ENCODE measurements at regions not wholly inside any gene's neighbourhood (a gene's known extent, or its start where the extent isn't known, plus 50 kb on each side); places are given as distances from the start of the nearest gene placed in this dataset.

DNA sequence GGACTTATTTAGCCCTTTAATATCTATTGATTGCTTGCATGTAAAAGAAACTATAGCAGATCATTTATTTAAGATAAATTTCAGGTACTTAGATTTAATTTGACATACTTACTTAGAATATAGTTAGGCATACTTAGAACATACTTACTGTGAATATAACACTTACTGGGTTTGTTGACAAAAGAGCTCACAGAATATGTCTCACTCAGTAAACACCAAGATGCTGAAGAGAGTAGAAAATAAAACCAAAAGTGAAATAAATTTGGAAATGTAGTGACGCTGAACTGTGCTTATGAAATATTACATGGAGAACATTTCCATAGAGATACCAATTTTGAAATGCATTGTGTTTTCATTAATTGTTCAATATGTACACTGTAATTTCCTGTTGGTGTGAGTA lies 615.4 kb upstream of the MAN1A1 start:
- 100% methylated on average over 1 of the region's 1 CpG; no CpG with 5 or more reads in 1 of the 2 experiments for WGBS, 2 experiments (ENCODE audit: extremely low coverage in 1 of 2, insufficient coverage in 1 of 2, insufficient read length in 1 of 2, insufficient replicate concordance in 2 of 2, low coverage in 1 of 2, low lambda C conversion rate in 2 of 2, missing lambda C conversion rate in 1 of 2)
- no peak for FAIRE-seq
- TF ChIP-seq, protein P1, sequence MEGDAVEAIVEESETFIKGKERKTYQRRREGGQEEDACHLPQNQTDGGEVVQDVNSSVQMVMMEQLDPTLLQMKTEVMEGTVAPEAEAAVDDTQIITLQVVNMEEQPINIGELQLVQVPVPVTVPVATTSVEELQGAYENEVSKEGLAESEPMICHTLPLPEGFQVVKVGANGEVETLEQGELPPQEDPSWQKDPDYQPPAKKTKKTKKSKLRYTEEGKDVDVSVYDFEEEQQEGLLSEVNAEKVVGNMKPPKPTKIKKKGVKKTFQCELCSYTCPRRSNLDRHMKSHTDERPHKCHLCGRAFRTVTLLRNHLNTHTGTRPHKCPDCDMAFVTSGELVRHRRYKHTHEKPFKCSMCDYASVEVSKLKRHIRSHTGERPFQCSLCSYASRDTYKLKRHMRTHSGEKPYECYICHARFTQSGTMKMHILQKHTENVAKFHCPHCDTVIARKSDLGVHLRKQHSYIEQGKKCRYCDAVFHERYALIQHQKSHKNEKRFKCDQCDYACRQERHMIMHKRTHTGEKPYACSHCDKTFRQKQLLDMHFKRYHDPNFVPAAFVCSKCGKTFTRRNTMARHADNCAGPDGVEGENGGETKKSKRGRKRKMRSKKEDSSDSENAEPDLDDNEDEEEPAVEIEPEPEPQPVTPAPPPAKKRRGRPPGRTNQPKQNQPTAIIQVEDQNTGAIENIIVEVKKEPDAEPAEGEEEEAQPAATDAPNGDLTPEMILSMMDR (IDR thresholded peaks at IDR 0.05; ENCODE audit: control extremely low read depth in 1 of 3, insufficient read depth in 1 of 3, low read depth in 1 of 3, low read length in 3 of 3) = no peak
- no peak for TF ChIP-seq HDAC2 (IDR thresholded peaks at IDR 0.05; ENCODE audit: borderline replicate concordance in 1 of 2, low read depth in 2 of 2, low read length in 2 of 2)
- no peak for TF ChIP-seq CEBPB (IDR thresholded peaks at IDR 0.05; ENCODE audit: low read depth, low read length)
- TF ChIP-seq SP1 (IDR thresholded peaks at IDR 0.05; ENCODE audit: low read depth, low read length) = no peak
- TF ChIP-seq RAD21 (IDR thresholded peaks at IDR 0.05 in 1 of 2, conservative IDR thresholded peaks at IDR 0.05 in 1 of 2; ENCODE audit: low read depth in 2 of 2, low read length in 2 of 2) = no peak
- TF ChIP-seq NANOG (IDR thresholded peaks at IDR 0.05; ENCODE audit: insufficient read depth, low read depth, low read length, poor library complexity, severe bottlenecking) = no peak
- TF ChIP-seq BRCA1 (IDR thresholded peaks at IDR 0.05; ENCODE audit: low read depth, low read length) = no peak
- TF ChIP-seq BACH1 (IDR thresholded peaks at IDR 0.05; ENCODE audit: low read length) = no peak
- no peak for TF ChIP-seq TAF1 (IDR thresholded peaks at IDR 0.05; ENCODE audit: low read depth, low read length)
- TF ChIP-seq KDM5A (IDR thresholded peaks at IDR 0.05; ENCODE audit: low read length) = no peak
- TF ChIP-seq, protein P2, sequence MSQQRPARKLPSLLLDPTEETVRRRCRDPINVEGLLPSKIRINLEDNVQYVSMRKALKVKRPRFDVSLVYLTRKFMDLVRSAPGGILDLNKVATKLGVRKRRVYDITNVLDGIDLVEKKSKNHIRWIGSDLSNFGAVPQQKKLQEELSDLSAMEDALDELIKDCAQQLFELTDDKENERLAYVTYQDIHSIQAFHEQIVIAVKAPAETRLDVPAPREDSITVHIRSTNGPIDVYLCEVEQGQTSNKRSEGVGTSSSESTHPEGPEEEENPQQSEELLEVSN (IDR thresholded peaks at IDR 0.05) = no peak

More for the DNA sequence above, 615.4 kb upstream of the MAN1A1 start:
- Histone ChIP-seq H3K4me2 (ENCODE audit: insufficient read depth in 1 of 2, low read depth in 2 of 2, low read length in 2 of 2) (no peak overlapping the region), H3K79me1 (ENCODE audit: low read depth, low read length) (no peaks in the 10 kb centered on the region), H2BK15ac (ENCODE audit: low read length) (no peak overlapping the region), H3K23ac (ENCODE audit: insufficient read length) (no peak overlapping the region), H4K20me1 (replicated peaks in 1 of 2; ENCODE audit: control insufficient read depth in 1 of 2, insufficient read depth in 2 of 2, low read length in 2 of 2) (no peaks in the 10 kb centered on the region), H3K56ac (replicated peaks; ENCODE audit: insufficient read length, low read depth, low read length) (no peak overlapping the region), H3K23me2 (ENCODE audit: low read depth, low read length) (no peaks in the 10 kb centered on the region), H2BK5ac (ENCODE audit: low read depth, low read length) (no peak overlapping the region), H3K4me1 (replicated peaks in 1 of 4; ENCODE audit: control insufficient read depth in 3 of 4, insufficient read depth in 4 of 4, low read length in 3 of 4) (peaks cover 0 to 1% (median under 1%) of the 10 kb centered on the region in 4 experiments; a peak in 1 of 7 replicates), H2BK20ac (ENCODE audit: low read length) (no peak overlapping the region), H3K9me3 (ENCODE audit: insufficient read depth in 2 of 2, low read depth in 1 of 2, low read length in 1 of 2) (no peaks in the 10 kb centered on the region), H2BK12ac (ENCODE audit: low read depth, low read length) (no peak overlapping the region), H3K36me3 (ENCODE audit: control insufficient read depth in 2 of 4, insufficient read depth in 4 of 4, low read length in 3 of 4) (no peaks in the 10 kb centered on the region), H3K27ac (ENCODE audit: low read depth, low read length) (no peak overlapping the region), H3K18ac (ENCODE audit: extremely low read depth, low read length) (no peak overlapping the region), H2AFZ (ENCODE audit: low read length) (no peak overlapping the region), H4K5ac (ENCODE audit: insufficient read length, low read depth, low read length) (no peak overlapping the region), H3K14ac (ENCODE audit: insufficient read length) (no peak overlapping the region), H2AK5ac (ENCODE audit: low read depth, low read length) (no peak overlapping the region), H3K4ac (replicated peaks; ENCODE audit: insufficient read length, low read depth, low read length) (no peak overlapping the region), H4K91ac (replicated peaks; ENCODE audit: insufficient read length, low read length) (no peak overlapping the region), H3K79me2 (ENCODE audit: control insufficient read depth in 1 of 2, insufficient read depth in 2 of 2, low read length in 2 of 2) (no peaks in the 10 kb centered on the region), H2BK120ac (replicated peaks; ENCODE audit: low read depth, low read length) (no peak overlapping the region), H3K9ac (replicated peaks in 1 of 4; ENCODE audit: extremely low read depth in 1 of 4, low read depth in 3 of 4, low read length in 3 of 4) (no peak overlapping the region), H3K27me3 (replicated peaks in 1 of 4; ENCODE audit: control insufficient read depth in 3 of 4, extremely low read depth in 1 of 4, insufficient read depth in 3 of 4, low read length in 3 of 4) (no peaks in the 10 kb centered on the region), H3K4me3 (ENCODE audit: extremely low read depth in 1 of 4, insufficient read depth in 2 of 4, low read depth in 3 of 4, low read length in 4 of 4) (no peak overlapping the region), H4K8ac (ENCODE audit: extremely low read depth, insufficient read depth, low read length) (no peak overlapping the region)
- ChIA-PET CTCF (ENCODE audit: partially characterized antibody) (interaction anchor here (1.6 to 4.8 kb wide), 2 partner anchors 11 to 14 kb away, joined by 3 to 42 read pairs; no protein-coding TSS in a partner anchor), POLR2A (ENCODE audit: partially characterized antibody) (no interaction called here)
- no peak for DNase-seq (ENCODE audit: low read depth in 1 of 2, low spot score in 2 of 2)
